ENCODE measurements at regions not wholly inside any gene's neighbourhood (a gene's known extent, or its start where the extent isn't known, plus 50 kb on each side); places are given as distances from the start of the nearest gene placed in this dataset.

GRCh38 chr22:47665151-47665550, 902.7 kb downstream of the TBC1D22A start:
- ChIA-PET POLR2A (ENCODE audit: unreplicated experiment) (no interaction called here), CTCF (no interaction called here)
- intact Hi-C loops (cut with micrococcal nuclease) (no loop called here), dilution Hi-C loops (cut with HindIII; ENCODE audit: low sequenced_read_pairs, unreplicated experiment) (no loop called here), in situ Hi-C loops (cut with MboI; ENCODE audit: low sequenced_read_pairs) (no loop called here)
- no peaks in the 10 kb centered on the region for H3K4me1 ChIP-seq (ENCODE audit: control insufficient read depth, insufficient read depth, low read length)
- TF ChIP-seq CHD1 (IDR thresholded peaks at IDR 0.05; ENCODE audit: low read depth, low read length) (no peak), FOS (IDR thresholded peaks at IDR 0.05; ENCODE audit: low read depth, low read length) (no peak), RCOR1 (IDR thresholded peaks at IDR 0.05; ENCODE audit: insufficient replicate concordance, low read length) (no peak), SMC3 (IDR thresholded peaks at IDR 0.05; ENCODE audit: low read depth, low read length) (no peak), BHLHE40 (IDR thresholded peaks at IDR 0.05; ENCODE audit: low read depth, low read length) (no peak), CEBPB (IDR thresholded peaks at IDR 0.05; ENCODE audit: low read depth, low read length) (no peak), RFX5 (IDR thresholded peaks at IDR 0.05; ENCODE audit: low read depth, low read length) (no peak), MAZ (IDR thresholded peaks at IDR 0.05; ENCODE audit: borderline replicate concordance, low read depth, low read length) (no peak), USF2 (IDR thresholded peaks at IDR 0.05; ENCODE audit: low read depth, low read length) (no peak), MAFK (IDR thresholded peaks at IDR 0.05; ENCODE audit: low read depth, low read length) (no peak), MXI1 (IDR thresholded peaks at IDR 0.05; ENCODE audit: borderline replicate concordance, low read depth, low read length) (no peak), POLR2A (IDR thresholded peaks at IDR 0.05; ENCODE audit: low read depth, low read length) (no peak)
- TF ChIP-seq, protein P1, sequence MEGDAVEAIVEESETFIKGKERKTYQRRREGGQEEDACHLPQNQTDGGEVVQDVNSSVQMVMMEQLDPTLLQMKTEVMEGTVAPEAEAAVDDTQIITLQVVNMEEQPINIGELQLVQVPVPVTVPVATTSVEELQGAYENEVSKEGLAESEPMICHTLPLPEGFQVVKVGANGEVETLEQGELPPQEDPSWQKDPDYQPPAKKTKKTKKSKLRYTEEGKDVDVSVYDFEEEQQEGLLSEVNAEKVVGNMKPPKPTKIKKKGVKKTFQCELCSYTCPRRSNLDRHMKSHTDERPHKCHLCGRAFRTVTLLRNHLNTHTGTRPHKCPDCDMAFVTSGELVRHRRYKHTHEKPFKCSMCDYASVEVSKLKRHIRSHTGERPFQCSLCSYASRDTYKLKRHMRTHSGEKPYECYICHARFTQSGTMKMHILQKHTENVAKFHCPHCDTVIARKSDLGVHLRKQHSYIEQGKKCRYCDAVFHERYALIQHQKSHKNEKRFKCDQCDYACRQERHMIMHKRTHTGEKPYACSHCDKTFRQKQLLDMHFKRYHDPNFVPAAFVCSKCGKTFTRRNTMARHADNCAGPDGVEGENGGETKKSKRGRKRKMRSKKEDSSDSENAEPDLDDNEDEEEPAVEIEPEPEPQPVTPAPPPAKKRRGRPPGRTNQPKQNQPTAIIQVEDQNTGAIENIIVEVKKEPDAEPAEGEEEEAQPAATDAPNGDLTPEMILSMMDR (conservative IDR thresholded peaks at IDR 0.05; ENCODE audit: low read depth, low read length) = no peak
- TF ChIP-seq, protein P2, sequence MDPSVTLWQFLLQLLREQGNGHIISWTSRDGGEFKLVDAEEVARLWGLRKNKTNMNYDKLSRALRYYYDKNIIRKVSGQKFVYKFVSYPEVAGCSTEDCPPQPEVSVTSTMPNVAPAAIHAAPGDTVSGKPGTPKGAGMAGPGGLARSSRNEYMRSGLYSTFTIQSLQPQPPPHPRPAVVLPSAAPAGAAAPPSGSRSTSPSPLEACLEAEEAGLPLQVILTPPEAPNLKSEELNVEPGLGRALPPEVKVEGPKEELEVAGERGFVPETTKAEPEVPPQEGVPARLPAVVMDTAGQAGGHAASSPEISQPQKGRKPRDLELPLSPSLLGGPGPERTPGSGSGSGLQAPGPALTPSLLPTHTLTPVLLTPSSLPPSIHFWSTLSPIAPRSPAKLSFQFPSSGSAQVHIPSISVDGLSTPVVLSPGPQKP (IDR thresholded peaks at IDR 0.05; ENCODE audit: borderline replicate concordance, low read depth, low read length) = no peak
- ATAC-seq (ENCODE audit: low read depth) (no peak), DNase-seq (no peak)
- no peak overlapping the region for H2AFZ ChIP-seq (replicated peaks; ENCODE audit: low read length, poor library complexity)
- H3K79me1 ChIP-seq (ENCODE audit: low read depth in 1 of 2, low read length in 2 of 2) = no peaks in the 10 kb centered on the region
- no peak overlapping the region for H2AK9ac ChIP-seq (replicated peaks; ENCODE audit: low read depth, low read length, poor library complexity)
- H3K27ac ChIP-seq (ENCODE audit: insufficient read depth, low read length) = no peak overlapping the region
- WGBS, 2 experiments (ENCODE audit: extremely low coverage in 2 of 2, insufficient read length in 1 of 2) = no CpG with 5 or more reads among the region's 4 CpGs
- H2BK15ac ChIP-seq (ENCODE audit: low read depth, low read length) = no peak overlapping the region
- H3K4ac ChIP-seq (ENCODE audit: low read depth, low read length) = no peak overlapping the region
- no peak overlapping the region for H4K91ac ChIP-seq (ENCODE audit: insufficient read depth, low read depth, low read length)
- H4K20me1 ChIP-seq (ENCODE audit: insufficient read depth, low read length) = no peaks in the 10 kb centered on the region
- no peak overlapping the region for H3K18ac ChIP-seq (ENCODE audit: low read depth, low read length)
- H4K5ac ChIP-seq (ENCODE audit: low read depth, low read length) = no peak overlapping the region
- no peak overlapping the region for H2AK5ac ChIP-seq (ENCODE audit: low read depth, low read length)
- no peak overlapping the region for H3K56ac ChIP-seq (ENCODE audit: extremely low read depth, insufficient read depth, low read length)
- no peak overlapping the region for H2BK20ac ChIP-seq (ENCODE audit: low read depth, low read length)
- no peaks in the 10 kb centered on the region for H3K9me1 ChIP-seq (ENCODE audit: insufficient read depth, low read length)
- peaks cover 28% of the 10 kb centered on the region for H3K9me3 ChIP-seq (ENCODE audit: control insufficient read depth, insufficient read depth, low read length)
- no peak overlapping the region for H4K8ac ChIP-seq (ENCODE audit: low read depth in 2 of 2, low read length in 2 of 2)
- H2BK120ac ChIP-seq (ENCODE audit: low read depth, low read length) = no peak overlapping the region
- no peak overlapping the region for H3K23ac ChIP-seq (ENCODE audit: low read depth, low read length)
- H3K9ac ChIP-seq (ENCODE audit: low read depth, low read length) = no peak overlapping the region
- BruUV-seq (replicated peaks) = no TSS peak
- no peaks in the 10 kb centered on the region for H3K27me3 ChIP-seq (ENCODE audit: control insufficient read depth, insufficient read depth, low read length)
- no peaks in the 10 kb centered on the region for H3K36me3 ChIP-seq (ENCODE audit: control insufficient read depth, insufficient read depth, low read length)
- no peak overlapping the region for H2BK5ac ChIP-seq (ENCODE audit: low read depth, low read length, poor library complexity, severe bottlenecking)
- no peak overlapping the region for H3K14ac ChIP-seq (replicated peaks; ENCODE audit: low read depth, low read length)
- H3K4me3 ChIP-seq (ENCODE audit: insufficient read depth, low read depth, low read length) = no peak overlapping the region
- no peak overlapping the region for H3K4me2 ChIP-seq (ENCODE audit: low read depth, low read length)

Measured in IMR-90 (cell line).